Osteocyte (in vitro differentiated cells): ENCODE measurements at regions not wholly inside any gene's neighbourhood (a gene's known extent, or its start where the extent isn't known, plus 50 kb on each side); places are given as distances from the start of the nearest gene placed in this dataset.

Experiments used
- DNase-seq: peaks from one replicate; pipeline ENCODE4 v3.0.0; 2021; ENCODE audit warnings: mixed read lengths; ENCODE audit not compliant: unreplicated experiment; ENCODE audit errors: extremely low spot score
- H3K27ac Mint-ChIP-seq: one replicate; pipeline ENCODE4 v1.8.0; 2021; ENCODE audit warnings: mild to moderate bottlenecking, mixed read lengths; ENCODE audit not compliant: unreplicated experiment
- H3K27me3 Mint-ChIP-seq: one replicate; pipeline ENCODE4 v1.8.0; 2021; ENCODE audit warnings: mixed read lengths; ENCODE audit not compliant: unreplicated experiment
- H3K36me3 Mint-ChIP-seq: one replicate; pipeline ENCODE4 v1.8.0; 2021; ENCODE audit warnings: mixed read lengths; ENCODE audit not compliant: unreplicated experiment
- H3K4me1 Mint-ChIP-seq: one replicate; pipeline ENCODE4 v1.8.0; 2021; ENCODE audit warnings: mixed read lengths; ENCODE audit not compliant: unreplicated experiment
- H3K4me3 Mint-ChIP-seq: one replicate; pipeline ENCODE4 v1.8.0; 2021; ENCODE audit warnings: mild to moderate bottlenecking, moderate library complexity, mixed read lengths; ENCODE audit not compliant: unreplicated experiment
- H3K9me3 Mint-ChIP-seq: one replicate; pipeline ENCODE4 v1.8.0; 2021; ENCODE audit warnings: mixed read lengths; ENCODE audit not compliant: unreplicated experiment
- CTCF ChIP-seq: fragments of 200-600 bp; sonication (generic); IDR thresholded peaks from 2 replicates; pipeline ENCODE4 v1.5.0; 2021; ENCODE audit warnings: antibody characterized with exemption, mild to moderate bottlenecking, moderate library complexity

GRCh38 chr22:45071618-45072017 is 61.8 kb upstream of the PHF21B start:
- no peaks in the 10 kb centered on the region for H3K36me3 Mint-ChIP-seq
- no peak overlapping the region for H3K27ac Mint-ChIP-seq
- no peak for TF ChIP-seq CTCF
- no peak overlapping the region for H3K4me3 Mint-ChIP-seq
- H3K4me1 Mint-ChIP-seq = peaks cover 8% of the 10 kb centered on the region
- peaks cover 12% of the 10 kb centered on the region for H3K9me3 Mint-ChIP-seq
- no peak for DNase-seq
- H3K27me3 Mint-ChIP-seq = peaks cover 31% of the 10 kb centered on the region

- peaks cover 12% of the 10 kb centered on the region for H3K9me3 Mint-ChIP-seq
- DNase-seq = no peak
- no peaks in the 10 kb centered on the region for H3K36me3 Mint-ChIP-seq
- peaks cover 8% of the 10 kb centered on the region for H3K4me1 Mint-ChIP-seq
- no peak overlapping the region for H3K4me3 Mint-ChIP-seq
- no peak for TF ChIP-seq CTCF
- H3K27me3 Mint-ChIP-seq = peaks cover 35% of the 10 kb centered on the region
- no peak overlapping the region for H3K27ac Mint-ChIP-seq
Measured at GRCh38 chr22:45072322-45072903, 62.6 kb upstream of the PHF21B start.

- peaks cover 35% of the 10 kb centered on the region for H3K27me3 Mint-ChIP-seq
- no peak for DNase-seq
- H3K27ac Mint-ChIP-seq = no peak overlapping the region
- peaks cover 8% of the 10 kb centered on the region for H3K9me3 Mint-ChIP-seq
- no peaks in the 10 kb centered on the region for H3K36me3 Mint-ChIP-seq
- peaks cover 8% of the 10 kb centered on the region for H3K4me1 Mint-ChIP-seq
- no peak for TF ChIP-seq CTCF
- H3K4me3 Mint-ChIP-seq = no peak overlapping the region
Measured at GRCh38 chr22:45073064-45073463, 63.3 kb upstream of the PHF21B start.

GRCh38 chr22:45077286-45077685 is 67.5 kb upstream of the PHF21B start:
- H3K27me3 Mint-ChIP-seq = peaks cover 32% of the 10 kb centered on the region
- DNase-seq = no peak
- no peak overlapping the region for H3K27ac Mint-ChIP-seq
- H3K9me3 Mint-ChIP-seq = no peaks in the 10 kb centered on the region
- H3K4me3 Mint-ChIP-seq = no peak overlapping the region
- peaks cover 5% of the 10 kb centered on the region for H3K4me1 Mint-ChIP-seq
- TF ChIP-seq CTCF = no peak
- no peaks in the 10 kb centered on the region for H3K36me3 Mint-ChIP-seq

- DNase-seq = no peak
- Mint-ChIP-seq H3K36me3 (no peaks in the 10 kb centered on the region), H3K27me3 (peaks cover 26% of the 10 kb centered on the region), H3K27ac (no peak overlapping the region), H3K4me3 (no peak overlapping the region), H3K4me1 (no peaks in the 10 kb centered on the region), H3K9me3 (no peaks in the 10 kb centered on the region)
- no peak for TF ChIP-seq CTCF
Measured at GRCh38 chr22:45077826-45078334, 68.1 kb upstream of the PHF21B start.
